Activated naive CD8-positive, alpha-beta T cell treated with anti-CD3 and anti-CD28 coated beads for 36 hours (primary cell): ENCODE measurements at regions not wholly inside any gene's neighbourhood (a gene's known extent, or its start where the extent isn't known, plus 50 kb on each side); places are given as distances from the start of the nearest gene placed in this dataset.

ENCODE experiments used
- DNase-seq: peaks from one replicate; pipeline ENCODE4 v3.0.0; 2021
- H3K27ac Mint-ChIP-seq: one replicate; pipeline ENCODE4 v1.8.0; 2022; ENCODE audit warnings: mild to moderate bottlenecking, moderate library complexity, mixed read lengths
- H3K27me3 Mint-ChIP-seq: one replicate; pipeline ENCODE4 v1.8.0; 2022; ENCODE audit warnings: mild to moderate bottlenecking, mixed read lengths
- H3K36me3 Mint-ChIP-seq: one replicate; pipeline ENCODE4 v1.8.0; 2021; ENCODE audit warnings: mild to moderate bottlenecking, mixed read lengths
- H3K4me1 Mint-ChIP-seq: one replicate; pipeline ENCODE4 v1.8.0; 2021; ENCODE audit warnings: mixed read lengths
- H3K4me3 Mint-ChIP-seq: one replicate; pipeline ENCODE4 v1.8.0; 2022; ENCODE audit warnings: mild to moderate bottlenecking, moderate library complexity, mixed read lengths
- H3K9me3 Mint-ChIP-seq: one replicate; pipeline ENCODE4 v1.8.0; 2022; ENCODE audit warnings: mixed read lengths

- Mint-ChIP-seq H3K27ac (no peak overlapping the region), H3K36me3 (no peaks in the 10 kb centered on the region)
Measured at GRCh38 chr13:50310734-50311133, 295.5 kb downstream of the KCNRG start.

GRCh38 chr13:50318887-50319286 is 303.6 kb downstream of the KCNRG start:
- Mint-ChIP-seq H3K27ac (no peak overlapping the region), H3K36me3 (no peaks in the 10 kb centered on the region), H3K27me3 (no peaks in the 10 kb centered on the region), H3K9me3 (no peaks in the 10 kb centered on the region), H3K4me3 (no peak overlapping the region), H3K4me1 (peaks cover 16% of the 10 kb centered on the region)
- no peak for DNase-seq

More at GRCh38 chr13:50310734-50311133, 295.5 kb downstream of the KCNRG start:
- no peak overlapping the region for H3K4me3 Mint-ChIP-seq
- peaks cover 7% of the 10 kb centered on the region for H3K27me3 Mint-ChIP-seq
- no peaks in the 10 kb centered on the region for H3K9me3 Mint-ChIP-seq
- DNase-seq = no peak
- peaks cover 18% of the 10 kb centered on the region for H3K4me1 Mint-ChIP-seq

DNA sequence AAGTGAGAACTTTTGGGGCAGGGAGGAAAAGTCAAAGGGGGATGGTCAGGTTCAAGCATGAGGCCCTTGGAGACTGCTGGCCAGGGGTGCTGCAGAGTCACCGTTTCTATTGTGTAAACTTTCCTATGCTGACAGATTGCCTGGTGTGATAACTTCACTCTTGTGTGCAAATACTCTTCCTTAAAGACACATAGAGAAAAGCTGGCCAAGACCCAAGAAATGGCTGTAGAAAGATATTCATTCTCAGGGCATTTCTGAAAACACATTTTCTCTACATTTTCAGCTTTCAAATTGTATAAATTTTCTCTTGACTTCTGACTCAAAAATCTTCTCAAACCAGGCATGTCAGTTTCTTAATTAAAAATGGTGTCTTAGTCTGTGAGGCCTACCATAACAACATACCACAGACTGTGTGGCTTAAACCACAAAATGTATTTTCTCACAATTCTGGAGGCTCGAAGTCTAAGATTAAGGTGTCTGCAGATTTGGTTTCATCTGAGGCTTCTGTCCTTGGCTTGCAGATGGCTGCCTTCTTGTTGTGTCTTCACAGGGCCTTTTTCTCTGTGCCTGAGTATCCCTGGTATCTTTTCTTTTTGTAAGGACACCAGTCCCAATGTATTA is 304.5 kb downstream of the KCNRG start:
- Mint-ChIP-seq H3K9me3 (no peaks in the 10 kb centered on the region), H3K36me3 (no peaks in the 10 kb centered on the region), H3K4me3 (no peak overlapping the region), H3K27ac (no peak overlapping the region), H3K27me3 (no peaks in the 10 kb centered on the region), H3K4me1 (peaks cover 16% of the 10 kb centered on the region)
- DNase-seq = no peak

GRCh38 chr13:50320271-50320862 is 305.1 kb downstream of the KCNRG start:
- no peak overlapping the region for H3K4me3 Mint-ChIP-seq
- no peaks in the 10 kb centered on the region for H3K27me3 Mint-ChIP-seq
- no peak overlapping the region for H3K27ac Mint-ChIP-seq
- DNase-seq = no peak
- H3K36me3 Mint-ChIP-seq = no peaks in the 10 kb centered on the region
- peaks cover 16% of the 10 kb centered on the region for H3K4me1 Mint-ChIP-seq
- H3K9me3 Mint-ChIP-seq = no peaks in the 10 kb centered on the region

DNA sequence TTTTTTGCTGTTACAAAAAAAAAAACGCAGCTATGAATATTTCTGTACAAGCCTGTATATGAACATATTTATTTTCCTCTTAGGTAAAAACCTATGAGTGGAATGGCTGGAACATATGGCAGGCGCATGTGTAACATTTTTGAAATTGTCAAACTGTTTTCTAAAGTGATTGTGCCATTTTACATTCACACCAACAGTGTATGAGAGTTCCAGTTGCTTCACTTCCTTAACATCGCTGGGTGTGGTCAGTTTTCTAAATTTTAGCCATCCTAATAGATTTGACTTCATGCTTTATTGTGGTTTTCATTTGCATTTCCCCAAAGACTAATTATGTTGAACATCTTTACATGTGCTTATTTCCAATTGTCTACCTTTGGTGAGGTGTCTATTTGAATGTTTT is 306.8 kb downstream of the KCNRG start:
- Mint-ChIP-seq H3K27ac (no peak overlapping the region), H3K27me3 (no peaks in the 10 kb centered on the region), H3K4me3 (no peak overlapping the region), H3K4me1 (peaks cover 16% of the 10 kb centered on the region), H3K36me3 (no peaks in the 10 kb centered on the region), H3K9me3 (no peaks in the 10 kb centered on the region)
- no peak for DNase-seq

GRCh38 chr13:50323440-50324065 is 308.3 kb downstream of the KCNRG start:
- Mint-ChIP-seq H3K27me3 (no peaks in the 10 kb centered on the region), H3K4me1 (peaks cover 16% of the 10 kb centered on the region), H3K4me3 (no peak overlapping the region), H3K9me3 (no peaks in the 10 kb centered on the region), H3K36me3 (no peaks in the 10 kb centered on the region), H3K27ac (no peak overlapping the region)
- no peak for DNase-seq

GRCh38 chr13:50326271-50326670 is 311.0 kb downstream of the KCNRG start:
- no peak for DNase-seq
- H3K36me3 Mint-ChIP-seq = no peaks in the 10 kb centered on the region
- no peak overlapping the region for H3K4me3 Mint-ChIP-seq
- H3K4me1 Mint-ChIP-seq = no peaks in the 10 kb centered on the region
- H3K27me3 Mint-ChIP-seq = no peaks in the 10 kb centered on the region
- no peaks in the 10 kb centered on the region for H3K9me3 Mint-ChIP-seq
- H3K27ac Mint-ChIP-seq = no peak overlapping the region

GRCh38 chr13:50326811-50327210 is 311.6 kb downstream of the KCNRG start:
- Mint-ChIP-seq H3K9me3 (no peaks in the 10 kb centered on the region), H3K27ac (no peak overlapping the region), H3K4me3 (no peak overlapping the region), H3K4me1 (no peaks in the 10 kb centered on the region), H3K36me3 (no peaks in the 10 kb centered on the region), H3K27me3 (no peaks in the 10 kb centered on the region)
- DNase-seq = no peak

GRCh38 chr13:50334115-50334778 is 319.0 kb downstream of the KCNRG start:
- Mint-ChIP-seq H3K4me1 (no peaks in the 10 kb centered on the region), H3K9me3 (no peaks in the 10 kb centered on the region), H3K4me3 (no peak overlapping the region), H3K27ac (no peak overlapping the region), H3K36me3 (no peaks in the 10 kb centered on the region), H3K27me3 (no peaks in the 10 kb centered on the region)
- no peak for DNase-seq

DNA sequence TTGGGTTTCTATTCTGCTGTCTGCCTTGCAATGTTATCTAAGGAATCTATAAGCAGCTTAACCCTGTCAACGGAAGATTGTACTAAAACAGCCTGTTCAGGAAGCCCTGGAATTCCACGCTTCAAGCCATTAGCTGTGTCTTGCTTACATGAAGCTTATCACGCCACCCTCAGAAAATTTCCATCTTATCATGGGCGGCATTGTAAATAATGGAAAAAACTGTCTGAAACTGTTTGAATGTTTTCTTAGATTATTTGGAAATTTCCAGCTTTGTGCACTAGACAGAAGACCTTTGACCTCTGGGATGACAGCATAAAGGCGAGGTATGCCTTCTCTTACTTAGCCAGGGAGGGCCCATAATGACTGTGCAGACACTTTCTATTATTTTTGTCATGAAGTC is 319.7 kb downstream of the KCNRG start:
- Mint-ChIP-seq H3K4me1 (no peaks in the 10 kb centered on the region), H3K27ac (no peak overlapping the region), H3K27me3 (no peaks in the 10 kb centered on the region)

GRCh38 chr13:50339271-50339670 is 324.0 kb downstream of the KCNRG start:
- H3K4me1 Mint-ChIP-seq = no peaks in the 10 kb centered on the region
- H3K9me3 Mint-ChIP-seq = no peaks in the 10 kb centered on the region
- no peaks in the 10 kb centered on the region for H3K27me3 Mint-ChIP-seq

More for the DNA sequence above, 319.7 kb downstream of the KCNRG start:
- no peak for DNase-seq
- H3K36me3 Mint-ChIP-seq = no peaks in the 10 kb centered on the region
- no peak overlapping the region for H3K4me3 Mint-ChIP-seq
- H3K9me3 Mint-ChIP-seq = no peaks in the 10 kb centered on the region

DNA sequence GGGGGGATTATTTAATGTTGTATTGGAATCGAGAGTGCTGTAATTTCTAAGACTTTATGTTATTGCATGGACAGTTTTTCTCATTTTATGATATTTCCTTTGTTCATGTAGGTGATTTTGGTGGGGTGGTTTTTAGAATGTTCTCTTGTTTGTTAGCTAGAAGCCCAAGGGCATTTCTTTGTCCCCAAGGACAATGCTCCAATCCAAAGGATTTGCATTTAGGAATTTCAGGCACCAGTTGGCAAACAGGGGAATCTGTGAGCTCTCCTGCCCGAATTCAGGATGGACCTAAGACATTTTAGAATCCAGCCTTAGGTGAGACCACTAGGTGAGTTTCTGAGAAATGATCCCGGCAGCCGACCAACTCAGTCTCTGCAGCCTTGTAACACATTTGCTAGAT is 324.9 kb downstream of the KCNRG start:
- no peaks in the 10 kb centered on the region for H3K4me1 Mint-ChIP-seq
- no peak overlapping the region for H3K27ac Mint-ChIP-seq
- DNase-seq = no peak
- no peaks in the 10 kb centered on the region for H3K27me3 Mint-ChIP-seq
- H3K36me3 Mint-ChIP-seq = no peaks in the 10 kb centered on the region
- H3K9me3 Mint-ChIP-seq = no peaks in the 10 kb centered on the region
- H3K4me3 Mint-ChIP-seq = no peak overlapping the region

More at GRCh38 chr13:50339271-50339670, 324.0 kb downstream of the KCNRG start:
- no peak for DNase-seq
- Mint-ChIP-seq H3K36me3 (no peaks in the 10 kb centered on the region), H3K27ac (no peak overlapping the region), H3K4me3 (no peak overlapping the region)

DNA sequence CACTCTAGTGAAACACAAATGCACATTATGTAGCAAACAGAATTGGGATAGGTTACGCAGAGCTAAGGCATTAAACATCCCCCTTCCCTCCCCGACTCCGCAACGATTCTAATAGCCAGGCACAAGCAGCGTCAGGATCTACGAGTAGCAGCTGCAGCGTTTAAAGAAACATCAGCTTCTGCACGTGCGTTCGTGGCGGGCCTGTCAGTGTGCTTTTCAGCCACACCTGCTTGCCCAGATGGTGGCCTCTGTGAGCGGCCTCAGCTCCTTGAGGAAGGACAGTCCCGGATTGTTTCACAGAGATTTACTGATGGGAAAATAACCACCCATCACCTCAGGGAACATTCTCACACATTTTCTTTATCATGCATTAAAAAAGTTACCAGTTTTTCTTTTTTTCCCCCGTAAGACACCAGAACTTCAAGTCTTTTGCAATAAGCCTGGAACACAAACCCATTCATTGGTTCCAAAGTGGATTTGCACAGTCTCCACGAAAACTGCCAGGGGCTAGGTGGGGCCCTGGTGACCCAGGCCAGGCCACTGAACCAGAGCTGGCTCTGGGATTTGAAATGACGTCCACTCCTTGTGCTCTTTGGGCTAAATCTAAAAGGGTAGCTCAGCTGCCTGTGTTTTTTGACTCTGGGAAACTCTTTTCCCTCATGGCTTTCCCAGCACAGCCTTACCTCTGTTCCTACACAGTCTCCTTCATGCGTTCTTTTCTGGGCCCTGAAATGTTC is 325.5 kb downstream of the KCNRG start:
- H3K9me3 Mint-ChIP-seq = no peaks in the 10 kb centered on the region
- H3K4me1 Mint-ChIP-seq = no peaks in the 10 kb centered on the region
- DNase-seq = no peak
- H3K4me3 Mint-ChIP-seq = no peak overlapping the region
- no peak overlapping the region for H3K27ac Mint-ChIP-seq
- H3K27me3 Mint-ChIP-seq = no peaks in the 10 kb centered on the region
- no peaks in the 10 kb centered on the region for H3K36me3 Mint-ChIP-seq

DNA sequence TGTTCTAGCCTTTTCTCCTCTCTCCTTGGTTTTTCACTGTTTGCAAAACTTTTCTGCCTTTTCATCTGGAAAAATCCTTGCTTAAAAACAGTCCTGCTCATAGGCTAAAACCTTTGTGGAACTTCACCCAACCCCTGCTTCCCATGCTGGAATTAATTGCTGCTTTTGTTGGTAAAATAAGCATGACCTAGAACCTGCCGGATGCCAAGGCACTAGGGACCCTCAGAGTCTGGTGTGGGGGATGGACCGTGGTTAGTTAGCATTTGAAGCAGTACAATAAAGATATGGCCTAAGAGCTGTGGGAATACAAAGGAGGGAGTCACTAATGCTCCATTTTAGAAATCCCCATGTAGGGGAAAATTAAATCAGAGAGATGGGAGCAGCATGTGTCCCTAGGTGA is 326.3 kb downstream of the KCNRG start:
- Mint-ChIP-seq H3K27me3 (no peaks in the 10 kb centered on the region), H3K4me3 (no peak overlapping the region), H3K27ac (no peak overlapping the region), H3K36me3 (no peaks in the 10 kb centered on the region), H3K9me3 (no peaks in the 10 kb centered on the region), H3K4me1 (no peaks in the 10 kb centered on the region)
- no peak for DNase-seq

GRCh38 chr13:50344717-50345116 is 329.5 kb downstream of the KCNRG start:
- no peak overlapping the region for H3K27ac Mint-ChIP-seq
- H3K27me3 Mint-ChIP-seq = peaks cover 17% of the 10 kb centered on the region
- DNase-seq = no peak
- H3K4me1 Mint-ChIP-seq = no peaks in the 10 kb centered on the region
- H3K36me3 Mint-ChIP-seq = no peaks in the 10 kb centered on the region
- no peak overlapping the region for H3K4me3 Mint-ChIP-seq
- H3K9me3 Mint-ChIP-seq = no peaks in the 10 kb centered on the region
